ENCODE measurements at regions not wholly inside any gene's neighbourhood (a gene's known extent, or its start where the extent isn't known, plus 50 kb on each side); places are given as distances from the start of the nearest gene placed in this dataset.

- DNase-seq (ENCODE audit: low read depth in 2 of 2): no peak
These were observed 1643.4 kb upstream of the MIR17HG start for GRCh38 chr13:89704040-89704439.

DNA sequence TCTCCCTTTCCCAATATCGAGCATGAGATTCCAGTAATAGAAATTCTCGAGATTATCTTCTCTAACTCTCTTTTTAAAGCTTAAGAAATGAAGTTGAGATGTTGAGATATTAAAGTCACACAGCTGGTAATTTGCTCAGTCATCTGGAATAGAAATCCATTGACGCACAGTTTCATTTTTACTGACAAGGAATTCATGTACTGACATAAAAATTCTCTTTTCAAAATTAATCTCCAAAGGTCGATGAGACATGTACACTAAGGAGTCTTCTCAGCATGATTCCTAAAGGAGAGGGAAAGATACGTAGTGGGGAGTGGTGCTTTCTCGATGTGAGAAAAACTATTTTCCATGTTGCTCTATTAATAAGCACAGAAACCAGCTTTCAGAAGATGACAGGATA is 1639.5 kb upstream of the MIR17HG start:
- DNase-seq (ENCODE audit: low read depth in 2 of 2): no peak

DNA sequence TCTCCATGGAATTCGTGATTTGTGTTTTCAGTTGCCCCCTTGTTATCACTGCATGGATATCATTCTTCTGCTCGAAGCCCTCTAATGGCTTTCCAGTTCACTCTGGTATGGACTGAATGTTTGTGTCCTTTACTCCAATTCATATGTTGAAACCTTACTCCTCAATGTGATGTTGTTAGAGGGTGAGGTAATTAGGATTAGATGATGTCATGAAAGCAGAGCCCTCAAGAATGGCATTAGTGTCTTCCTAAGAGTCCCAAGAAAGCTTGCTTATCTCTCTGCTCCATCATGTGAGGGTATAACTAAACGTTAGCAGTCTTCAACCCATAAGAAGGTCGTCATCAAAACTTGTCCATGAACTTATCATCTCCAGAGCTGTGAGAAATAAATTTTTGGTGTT is 1626.3 kb upstream of the MIR17HG start:
- DNase-seq (ENCODE audit: low read depth in 2 of 2): no peak

DNA sequence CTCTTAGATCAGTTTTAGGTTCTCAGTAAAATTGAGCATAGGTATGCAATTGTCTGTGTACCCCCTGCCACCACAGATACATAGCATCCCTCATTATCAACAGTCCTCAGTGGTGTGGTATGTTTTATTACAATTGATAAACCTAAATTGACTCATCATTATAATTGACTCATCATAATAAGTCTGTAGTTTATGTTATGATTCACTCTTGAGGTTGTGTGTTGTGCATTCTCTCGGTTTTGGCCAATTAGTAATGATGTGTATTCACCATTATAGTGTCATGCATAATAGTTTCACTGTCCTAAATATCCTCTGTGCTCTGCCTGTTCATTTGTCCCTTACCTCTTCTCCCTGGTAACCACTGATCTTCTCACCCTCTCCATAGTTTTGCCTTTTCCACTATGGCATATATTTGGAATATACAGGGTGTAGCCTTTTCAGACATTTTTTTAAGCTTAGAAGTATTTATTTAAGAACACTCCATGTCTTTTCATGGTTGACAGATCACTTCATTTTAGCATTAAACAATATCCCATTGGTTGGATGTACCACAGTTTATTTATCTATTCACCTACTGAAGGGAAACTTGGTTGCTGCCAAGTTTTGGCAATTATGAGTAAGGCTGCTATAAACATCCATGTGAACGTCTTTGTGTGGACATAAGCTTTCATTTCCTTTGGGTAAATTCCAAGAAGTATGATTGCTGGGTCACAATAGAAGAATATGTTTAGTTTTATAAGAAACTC is 1620.6 kb upstream of the MIR17HG start:
- DNase-seq (ENCODE audit: low read depth in 2 of 2): no peak

DNA sequence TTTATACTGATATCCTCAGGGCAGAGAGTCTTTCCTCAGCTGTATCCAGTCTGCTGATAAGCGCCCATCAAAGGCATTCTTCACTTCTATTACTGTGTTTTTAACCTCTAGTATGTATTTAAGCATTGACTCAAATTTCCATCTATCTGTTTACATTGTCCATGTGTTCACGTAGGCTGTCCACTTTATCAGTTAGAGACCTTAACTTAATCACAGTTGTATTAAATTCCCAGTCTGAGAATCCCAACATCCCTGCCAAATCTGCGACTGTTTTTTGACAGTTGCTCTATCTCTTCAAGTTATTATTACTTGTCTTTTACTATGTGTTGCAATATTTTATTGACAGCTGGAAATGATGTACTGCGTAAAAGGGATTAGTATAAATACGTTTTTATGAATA is 1613.7 kb upstream of the MIR17HG start:
- no peak for DNase-seq (ENCODE audit: low read depth in 2 of 2)

- DNase-seq (ENCODE audit: low read depth in 2 of 2): no peak
These were observed 1610.4 kb upstream of the MIR17HG start for GRCh38 chr13:89737051-89737450.

DNA sequence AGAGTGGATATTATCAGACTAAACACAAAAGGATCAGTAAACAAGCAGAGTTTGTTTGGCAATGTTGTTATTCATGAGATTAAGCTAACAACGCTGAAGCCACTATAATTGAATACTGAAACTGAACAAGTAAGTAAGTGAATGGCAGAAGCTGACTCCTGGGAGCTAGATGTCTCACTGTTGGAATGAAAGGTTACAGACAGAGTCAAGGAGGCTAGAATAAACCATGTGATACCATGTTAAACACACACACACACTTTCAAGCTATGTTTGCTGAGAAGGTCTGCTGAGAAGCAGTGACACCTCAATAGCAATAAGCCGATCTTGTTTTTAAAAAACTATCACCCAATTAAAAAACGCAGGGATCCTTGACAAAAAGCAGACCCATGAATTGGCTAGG is 1609.4 kb upstream of the MIR17HG start:
- DNase-seq (ENCODE audit: low read depth in 2 of 2): no peak

- DNase-seq (ENCODE audit: low read depth in 2 of 2): no peak
These were observed 1606.3 kb upstream of the MIR17HG start for GRCh38 chr13:89740994-89741685.

DNA sequence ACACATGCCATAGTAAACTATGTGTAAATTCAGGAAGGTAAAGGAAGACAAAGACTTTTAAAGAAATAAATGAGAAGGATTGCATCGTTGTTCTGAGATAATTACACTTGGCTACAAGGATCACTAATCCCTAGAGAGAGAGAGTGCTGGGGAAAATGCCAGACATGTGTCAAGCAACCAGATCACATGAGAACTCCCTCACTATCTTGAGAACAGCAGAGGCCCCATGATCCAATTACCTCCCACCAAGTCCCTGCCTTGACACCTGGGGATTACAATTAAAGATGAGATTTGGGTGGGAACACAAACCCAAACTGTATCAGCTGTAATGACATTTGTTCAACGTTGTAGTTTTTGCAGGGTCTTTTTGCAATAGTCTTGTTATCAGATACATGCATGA is 1600.9 kb upstream of the MIR17HG start:
- DNase-seq (ENCODE audit: low read depth in 2 of 2): no peak

DNA sequence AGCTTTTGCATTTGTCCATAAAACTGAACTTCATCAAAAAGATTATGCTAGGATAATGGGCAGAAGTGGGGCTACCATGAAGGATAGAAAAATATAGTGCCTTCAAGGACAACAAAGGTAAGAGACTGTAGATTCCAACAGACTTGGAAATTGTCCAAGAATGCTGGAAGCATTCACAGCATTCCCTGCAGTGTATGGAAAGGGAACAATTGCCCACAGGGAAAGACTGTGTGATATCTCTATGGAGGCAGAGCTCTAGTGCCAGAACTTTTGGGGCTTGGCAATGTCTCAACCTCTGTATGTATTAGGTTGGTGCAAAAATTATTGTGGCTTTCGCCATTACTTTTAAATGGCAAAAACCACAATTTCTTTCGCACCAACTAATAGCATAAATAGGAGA is 1598.8 kb upstream of the MIR17HG start:
- DNase-seq (ENCODE audit: low read depth in 2 of 2): no peak

GRCh38 chr13:89749888-89750287 is 1597.6 kb upstream of the MIR17HG start:
- DNase-seq (ENCODE audit: low read depth in 2 of 2): no peak

GRCh38 chr13:89750371-89750770 is 1597.1 kb upstream of the MIR17HG start:
- no peak for DNase-seq (ENCODE audit: low read depth in 2 of 2)

GRCh38 chr13:89751432-89751930 is 1596.0 kb upstream of the MIR17HG start:
- DNase-seq (ENCODE audit: low read depth in 2 of 2): no peak

DNA sequence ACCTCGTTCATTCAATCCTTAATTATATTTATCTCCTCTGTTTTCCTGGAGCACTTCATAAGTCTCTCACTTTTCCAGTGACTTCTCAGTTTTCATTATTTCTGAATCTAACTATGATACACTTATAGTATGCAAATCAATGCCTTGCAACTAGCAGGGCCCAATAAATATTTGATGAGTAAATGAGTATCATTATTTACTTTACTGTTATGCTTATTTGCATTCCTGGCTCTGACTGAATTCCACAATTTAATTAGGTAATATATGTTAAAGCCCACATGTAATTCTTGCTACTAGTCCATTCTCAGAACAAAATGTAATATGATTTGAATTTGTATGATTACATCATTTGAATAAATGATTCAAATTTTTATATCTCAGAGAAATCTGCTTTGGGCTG is 1595.1 kb upstream of the MIR17HG start:
- no peak for DNase-seq (ENCODE audit: low read depth in 2 of 2)

- DNase-seq (ENCODE audit: low read depth in 2 of 2): no peak
These were observed 1591.6 kb upstream of the MIR17HG start for GRCh38 chr13:89755729-89756492.

GRCh38 chr13:89763005-89763404 is 1584.5 kb upstream of the MIR17HG start:
- DNase-seq (ENCODE audit: low read depth in 2 of 2): no peak

GRCh38 chr13:89783221-89783755 is 1564.2 kb upstream of the MIR17HG start:
- no peak for DNase-seq (ENCODE audit: low read depth in 2 of 2)

DNA sequence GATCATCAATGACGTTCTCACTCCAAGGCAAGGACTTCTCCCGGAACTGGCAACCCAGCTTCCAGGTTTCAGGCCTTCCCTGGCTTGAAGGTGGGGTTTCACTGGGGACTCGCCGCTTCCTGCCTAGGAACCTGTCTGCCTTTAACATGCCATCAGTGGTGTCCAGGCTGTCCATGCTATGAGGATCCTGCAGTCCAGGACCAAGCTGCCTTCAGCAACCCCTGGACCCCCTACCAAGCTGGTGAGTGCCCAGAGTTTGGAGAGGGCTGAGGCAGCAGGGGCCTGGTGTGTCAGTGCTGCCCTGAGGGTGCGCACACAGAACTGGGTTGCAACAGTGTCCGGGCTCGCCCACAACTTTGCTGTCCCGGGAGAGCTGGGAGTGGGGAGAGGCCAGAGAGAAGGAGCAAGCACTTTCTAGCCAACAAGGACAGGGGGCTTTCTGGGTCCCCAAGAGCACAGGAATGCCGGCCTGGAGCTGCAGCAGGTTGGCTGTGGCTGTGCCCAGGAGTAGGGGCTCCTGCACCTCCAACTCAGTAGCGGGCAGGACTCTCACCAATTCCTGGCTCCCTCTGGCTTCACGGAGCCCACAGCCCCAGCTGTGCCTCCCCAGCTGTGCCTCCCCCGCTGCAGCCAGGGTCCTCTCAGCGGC is 1563.2 kb upstream of the MIR17HG start:
- DNase-seq (ENCODE audit: low read depth in 2 of 2): no peak

DNA sequence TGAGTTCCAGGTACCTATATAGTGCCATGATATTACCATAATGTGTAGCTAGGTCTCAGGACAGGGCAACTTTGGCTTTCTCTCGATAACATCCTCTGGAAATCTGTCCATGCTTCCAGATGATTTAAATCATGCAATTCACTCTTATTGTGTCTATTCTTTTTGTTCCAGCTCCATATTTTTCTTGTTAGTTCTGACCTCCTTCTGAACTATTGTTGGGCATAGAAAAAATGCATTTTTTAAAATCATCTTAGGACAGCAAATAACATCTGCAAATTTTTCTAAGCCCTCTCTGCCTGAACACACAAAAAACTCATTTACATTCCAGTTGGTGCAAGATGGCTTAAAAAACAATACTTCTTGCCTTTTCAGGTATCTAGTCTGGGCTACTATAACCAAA is 1561.0 kb upstream of the MIR17HG start:
- no peak for DNase-seq (ENCODE audit: low read depth in 2 of 2)

DNA sequence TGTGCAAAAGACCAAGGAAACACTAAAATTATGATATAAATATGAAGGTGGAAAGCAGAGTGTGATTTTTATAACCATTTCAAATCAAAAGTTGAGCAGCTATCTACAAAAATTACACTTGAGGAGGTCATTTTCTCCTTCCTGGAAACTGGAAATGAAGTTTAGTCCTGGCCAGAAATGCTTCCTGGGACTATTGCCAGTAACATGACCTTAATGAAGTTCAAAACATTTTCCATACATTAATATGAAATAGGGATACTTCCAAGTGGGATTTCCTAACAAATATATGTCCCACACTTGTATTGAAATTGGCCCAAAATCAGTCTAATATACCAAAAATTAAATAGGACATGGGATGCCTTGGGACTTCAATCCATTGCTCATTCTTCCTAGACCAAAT is 1556.8 kb upstream of the MIR17HG start:
- DNase-seq (ENCODE audit: low read depth in 2 of 2): no peak

GRCh38 chr13:89791971-89792630 is 1555.4 kb upstream of the MIR17HG start:
- DNase-seq (ENCODE audit: low read depth in 2 of 2): no peak

All from fibroblast of skin of left quadriceps (primary cell).